GM13977 (cell line): ENCODE measurements at regions not wholly inside any gene's neighbourhood (a gene's known extent, or its start where the extent isn't known, plus 50 kb on each side); places are given as distances from the start of the nearest gene placed in this dataset.

Experiments used
- DNase-seq: peaks from one replicate; pipeline ENCODE4 v3.0.0; 2012; ENCODE audit warnings: low spot score
- in situ Hi-C: fragments of 300-500 bp; cut with MboI; formaldehyde crosslinking; loops from one replicate; pipeline ENCODE4 v1.12.0; 2022; ENCODE audit warnings: low sequenced_read_pairs, low pct_unique_long_range_greater_than_20kb, mixed read lengths, inconsistent platforms; ENCODE audit not compliant: unreplicated experiment
- TF ChIP-seq, protein P1 (sequence below): IDR thresholded peaks from 2 replicates; pipeline ENCODE4 v1.5.1; 2012; ENCODE audit warnings: mild to moderate bottlenecking, control low read depth; ENCODE audit not compliant: insufficient read depth; ENCODE audit errors: extremely low read depth, missing control alignments

DNA sequence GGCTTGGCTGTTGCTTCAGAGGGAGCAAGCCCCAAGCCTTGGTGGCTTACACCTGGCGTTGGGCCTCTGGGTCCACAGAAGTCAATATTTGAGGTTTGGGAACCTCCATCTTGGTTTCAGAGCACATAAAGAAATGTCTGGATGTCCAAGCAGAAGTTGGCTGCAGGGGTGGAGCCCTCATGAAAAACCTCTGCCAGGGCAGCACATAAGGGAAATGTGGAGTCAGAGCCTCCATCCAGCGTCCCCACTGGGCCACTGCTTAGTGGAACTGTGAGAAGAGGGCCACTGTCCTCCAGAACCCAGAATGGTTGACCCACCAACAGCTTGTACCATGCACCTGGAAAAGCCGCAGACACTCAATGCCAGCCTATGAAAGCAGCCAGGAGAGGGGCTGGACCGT, 573.5 kb upstream of the ZWINT start:
- DNase-seq, result no peak
- in situ Hi-C loops, result no loop called here
- TF ChIP-seq, protein P1, sequence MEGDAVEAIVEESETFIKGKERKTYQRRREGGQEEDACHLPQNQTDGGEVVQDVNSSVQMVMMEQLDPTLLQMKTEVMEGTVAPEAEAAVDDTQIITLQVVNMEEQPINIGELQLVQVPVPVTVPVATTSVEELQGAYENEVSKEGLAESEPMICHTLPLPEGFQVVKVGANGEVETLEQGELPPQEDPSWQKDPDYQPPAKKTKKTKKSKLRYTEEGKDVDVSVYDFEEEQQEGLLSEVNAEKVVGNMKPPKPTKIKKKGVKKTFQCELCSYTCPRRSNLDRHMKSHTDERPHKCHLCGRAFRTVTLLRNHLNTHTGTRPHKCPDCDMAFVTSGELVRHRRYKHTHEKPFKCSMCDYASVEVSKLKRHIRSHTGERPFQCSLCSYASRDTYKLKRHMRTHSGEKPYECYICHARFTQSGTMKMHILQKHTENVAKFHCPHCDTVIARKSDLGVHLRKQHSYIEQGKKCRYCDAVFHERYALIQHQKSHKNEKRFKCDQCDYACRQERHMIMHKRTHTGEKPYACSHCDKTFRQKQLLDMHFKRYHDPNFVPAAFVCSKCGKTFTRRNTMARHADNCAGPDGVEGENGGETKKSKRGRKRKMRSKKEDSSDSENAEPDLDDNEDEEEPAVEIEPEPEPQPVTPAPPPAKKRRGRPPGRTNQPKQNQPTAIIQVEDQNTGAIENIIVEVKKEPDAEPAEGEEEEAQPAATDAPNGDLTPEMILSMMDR, result no peak

DNA sequence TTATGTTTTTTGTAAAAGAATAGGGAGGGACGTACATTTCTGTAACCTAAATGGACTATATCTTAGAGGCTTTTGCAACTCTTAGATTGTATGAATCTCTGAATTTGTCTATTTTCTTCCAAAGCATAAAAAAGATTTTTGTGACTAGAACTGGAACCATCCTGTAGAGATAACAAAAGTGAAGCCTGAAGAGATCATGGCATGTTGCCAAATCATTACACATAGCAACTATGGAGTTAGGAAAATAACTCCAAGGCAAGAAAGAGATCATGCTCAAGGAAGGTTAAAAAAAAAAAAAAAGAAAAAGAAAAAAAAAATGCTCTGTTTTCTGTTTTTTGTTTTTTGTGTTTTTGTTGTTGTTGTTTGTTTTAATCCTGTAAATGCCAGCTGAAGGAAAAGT, 567.7 kb upstream of the ZWINT start:
- TF ChIP-seq, protein P1, result no peak
- in situ Hi-C loops, result no loop called here
- DNase-seq, result no peak

DNA sequence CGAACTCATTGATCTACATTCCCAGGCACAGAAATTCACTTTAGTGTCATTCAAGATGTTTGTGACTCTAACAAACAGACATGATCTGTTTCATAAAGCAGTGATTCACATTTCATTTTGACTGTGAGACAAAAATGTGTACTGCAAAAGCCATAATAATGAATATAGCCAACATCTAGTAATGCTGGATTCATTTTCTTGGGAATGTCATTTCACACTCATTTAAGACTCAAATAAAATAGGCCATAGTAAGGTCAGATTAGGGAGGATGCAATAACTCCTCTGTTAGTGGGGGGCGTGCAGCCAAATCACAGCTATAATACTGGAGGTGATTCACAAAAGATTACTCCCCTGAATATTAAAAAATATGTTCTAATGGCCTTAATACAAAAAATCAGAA, 566.6 kb upstream of the ZWINT start:
- TF ChIP-seq, protein P1, result no peak
- DNase-seq, result no peak
- in situ Hi-C loops, result no loop called here

DNA sequence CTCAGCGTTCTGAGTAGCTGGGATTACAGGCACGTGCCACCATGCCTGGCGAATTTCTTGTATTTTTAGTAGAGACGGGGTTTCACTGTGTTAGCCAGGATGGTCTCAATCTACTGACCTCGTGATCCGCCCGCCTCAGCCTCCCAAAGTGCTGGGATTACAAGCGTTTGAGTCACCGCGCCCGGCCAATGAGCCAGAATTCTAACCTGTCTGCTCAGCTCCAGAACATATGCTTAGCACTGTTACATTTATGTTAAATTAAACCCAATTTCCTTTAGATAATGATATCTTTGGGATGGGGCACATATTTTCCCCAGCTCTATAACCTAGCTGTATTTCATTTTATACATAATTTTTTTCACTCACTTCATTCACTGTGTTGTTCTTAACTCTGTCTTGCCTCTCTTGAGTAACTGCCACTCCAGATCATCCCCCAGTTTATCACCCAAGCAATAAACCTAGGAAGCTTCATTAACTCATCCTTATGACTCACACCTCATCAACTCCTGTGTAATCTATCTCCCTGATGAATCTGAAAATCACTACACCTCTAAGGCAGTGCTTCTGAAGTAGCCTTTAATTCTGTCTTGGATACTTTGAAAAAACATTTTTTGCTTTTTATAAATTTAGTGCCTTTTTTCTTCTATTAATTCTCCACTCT, 559.7 kb upstream of the ZWINT start:
- TF ChIP-seq, protein P1, result no peak
- in situ Hi-C loops, result no loop called here
- DNase-seq, result no peak

DNA sequence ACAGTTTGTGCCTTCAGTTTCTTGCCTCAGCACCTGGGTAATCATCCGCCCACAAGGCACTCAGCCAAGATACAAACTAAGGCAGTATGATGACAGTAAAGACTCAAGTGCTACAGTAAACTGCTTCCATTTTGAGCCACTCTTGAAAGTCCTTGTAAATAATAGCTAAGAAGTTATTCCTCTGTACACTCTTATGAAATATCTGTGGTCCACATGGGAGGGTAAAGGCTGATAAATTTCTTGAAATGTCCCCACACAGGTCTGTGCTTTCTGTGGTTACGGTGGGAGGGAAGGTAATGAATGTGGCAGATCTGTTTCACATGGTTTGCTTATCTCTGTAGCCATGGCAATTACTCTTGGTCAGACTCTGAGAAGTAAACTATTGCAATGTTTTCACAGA, 551.0 kb upstream of the ZWINT start:
- TF ChIP-seq, protein P1, result no peak
- DNase-seq, result no peak
- in situ Hi-C loops, result no loop called here

DNA sequence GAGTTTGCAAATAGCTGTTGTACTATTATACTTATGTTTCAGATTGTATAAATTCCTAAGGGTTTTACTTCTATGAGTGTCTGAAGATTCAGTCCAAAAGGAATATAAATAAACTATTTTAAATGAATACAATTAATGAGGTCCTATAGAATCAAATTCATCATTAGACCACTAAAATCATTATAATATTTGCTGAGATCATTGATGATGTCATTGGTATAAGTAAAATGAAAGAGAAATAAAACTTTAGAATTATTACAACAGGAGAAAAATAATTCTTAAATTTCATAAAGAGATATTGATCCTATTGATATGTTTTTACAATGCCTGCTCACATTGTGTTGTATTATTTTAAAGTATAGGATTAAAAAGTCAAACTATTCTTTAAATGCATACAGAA, 544.0 kb upstream of the ZWINT start:
- DNase-seq, result no peak
- in situ Hi-C loops, result no loop called here
- TF ChIP-seq, protein P1, result no peak
